PC-3 (cell line): ENCODE measurements at regions not wholly inside any gene's neighbourhood (a gene's known extent, or its start where the extent isn't known, plus 50 kb on each side); places are given as distances from the start of the nearest gene placed in this dataset.

Experiments
- ATAC-seq: fragments of 200-7000 bp; cut with Tn5 transposase; 2 replicates; pipeline ENCODE4 v1.9.1; 2020; ENCODE audit warnings: mild to moderate bottlenecking, moderate library complexity
- BruUV-seq: library from RNA; stranded (reverse); fragments of 400-500 nt; replicated peaks from 2 replicates; lab custom pipeline; 2021; lab: Mats Ljungman, UMichigan
- CTCF ChIA-PET: fragments of 300-600 bp; sonication (Branson Sonifier 250); formaldehyde crosslinking; loops from one replicate; lab custom pipeline; 2022; ENCODE audit warnings: antibody characterized with exemption; lab: Charles Lee
- POLR2A ChIA-PET: fragments of 300-600 bp; sonication (Branson Sonifier 250); formaldehyde crosslinking; loops from one replicate; lab custom pipeline; 2022; ENCODE audit warnings: antibody characterized with exemption; ENCODE audit not compliant: unreplicated experiment; lab: Charles Lee
- DNase-seq: peaks from one replicate; pipeline ENCODE4 v3.0.0-alpha.2; 2015
- H2AFZ ChIP-seq: fragments of 300-600 bp; sonication (generic); 2 replicates; pipeline ENCODE4 v1.6.0; 2016; ENCODE audit warnings: antibody characterized with exemption, low read length
- H3F3A ChIP-seq: fragments of 300-600 bp; sonication (generic); one replicate; pipeline ENCODE4 v1.6.0; 2017; ENCODE audit warnings: antibody characterized with exemption, low read length, control low read depth, mild to moderate bottlenecking; ENCODE audit not compliant: unreplicated experiment
- H3K27ac ChIP-seq: fragments of 300-600 bp; sonication (generic); 2 replicates; pipeline ENCODE4 v1.5.1; 2016; ENCODE audit warnings: mild to moderate bottlenecking, low read length
- H3K27me3 ChIP-seq: fragments of 300-600 bp; sonication (generic); 2 replicates; pipeline ENCODE4 v1.6.1; 2016; ENCODE audit warnings: low read length, mixed read lengths
- H3K36me3 ChIP-seq: fragments of 300-600 bp; sonication (generic); 2 replicates; pipeline ENCODE4 v1.6.1; 2016; ENCODE audit warnings: low read depth, mixed run types, low read length, mixed read lengths
- H3K4me1 ChIP-seq: fragments of 300-600 bp; sonication (generic); 2 replicates; pipeline ENCODE4 v1.5.1; 2016; ENCODE audit warnings: low read length; ENCODE audit not compliant: insufficient read depth
- H3K4me2 ChIP-seq: fragments of 300-600 bp; sonication (generic); 2 replicates; pipeline ENCODE4 v1.6.0; 2016; ENCODE audit warnings: low read length
- H3K4me3 ChIP-seq: fragments of 300-600 bp; sonication (generic); 2 replicates; pipeline ENCODE4 v1.5.1; 2016; ENCODE audit warnings: mild to moderate bottlenecking, low read length, mixed read lengths
- H3K79me2 ChIP-seq: fragments of 300-600 bp; sonication (generic); 2 replicates; pipeline ENCODE4 v1.6.1; 2017; ENCODE audit warnings: low read length, mixed read lengths
- H3K9ac ChIP-seq: fragments of 300-600 bp; sonication (generic); 2 replicates; pipeline ENCODE4 v1.6.0; 2016; ENCODE audit warnings: mild to moderate bottlenecking, low read length
- H3K9me2 ChIP-seq: fragments of 300-600 bp; sonication (generic); replicated peaks from 2 replicates; pipeline ENCODE4 v1.6.1; 2016; ENCODE audit warnings: mixed run types, low read length, mixed read lengths
- H3K9me3 ChIP-seq: fragments of 300-600 bp; sonication (generic); 2 replicates; pipeline ENCODE4 v1.6.1; 2016; ENCODE audit warnings: low read length, mixed read lengths
- H4K20me1 ChIP-seq: fragments of 300-600 bp; sonication (generic); 2 replicates; pipeline ENCODE4 v1.6.1; 2016; ENCODE audit warnings: low read length, mixed read lengths
- CTCF ChIP-seq: fragments of 300-600 bp; sonication (generic); conservative IDR thresholded peaks from 2 replicates; pipeline ENCODE4 v1.5.1; 2017; ENCODE audit warnings: antibody characterized with exemption, low read depth, mild to moderate bottlenecking, low read length
- EZH2 ChIP-seq: fragments of 300-600 bp; sonication (generic); IDR thresholded peaks from one replicate; pipeline ENCODE4 v1.6.1; 2017; ENCODE audit warnings: antibody characterized with exemption, mild to moderate bottlenecking, low read length; ENCODE audit not compliant: unreplicated experiment
- EZH2phosphoT487 ChIP-seq: fragments of 300-600 bp; sonication (generic); IDR thresholded peaks from 2 replicates; pipeline ENCODE4 v1.6.1; 2018; ENCODE audit warnings: mild to moderate bottlenecking, antibody characterized with exemption, low read length, borderline replicate concordance
- intact Hi-C: fragments of 100-400 bp; cut with micrococcal nuclease; formaldehyde crosslinking; loops from 2 replicates; pipeline ENCODE4 v1.9.0; 2023

- POLR2A ChIA-PET = interaction anchor here (0.6 kb wide), 1 partner anchor 308 kb away, joined by 7 read pairs; no protein-coding TSS in a partner anchor
- DNase-seq (no peak), ATAC-seq (no peak)
- H3K27me3 ChIP-seq = no peaks in the 10 kb centered on the region
- peaks cover 10% of the 10 kb centered on the region; the same call in 1 of the 2 replicates for H3K4me1 ChIP-seq
- H3K36me3 ChIP-seq = no peaks in the 10 kb centered on the region
- H3K9me2 ChIP-seq = no peaks in the 10 kb centered on the region
- intact Hi-C loops = loop anchor here (5.0 to 10.0 kb wide), 3 partner anchors 38 to 803 kb away; partner anchors contain the start of gene HTATIP2
- H3K79me2 ChIP-seq = no peaks in the 10 kb centered on the region
- no TSS peak for BruUV-seq
- no peak overlapping the region for H3K4me3 ChIP-seq
- no peak overlapping the region for H3K27ac ChIP-seq
- no peak overlapping the region for H3K4me2 ChIP-seq
- no peak overlapping the region for H3K9ac ChIP-seq
- H4K20me1 ChIP-seq = no peaks in the 10 kb centered on the region
- CTCF ChIA-PET = interaction anchor here (1.4 to 1.5 kb wide), 2 partner anchors 183 to 344 kb away, joined by 9 to 16 read pairs; no protein-coding TSS in a partner anchor
- H3F3A ChIP-seq = no peaks in the 10 kb centered on the region
- TF ChIP-seq EZH2 (no peak), CTCF (no peak), EZH2phosphoT487 (no peak)
- no peaks in the 10 kb centered on the region for H3K9me3 ChIP-seq
- no peak overlapping the region for H2AFZ ChIP-seq
Measured at GRCh38 chr11:19559746-19560145, 152.9 kb upstream of the NAV2 start.

GRCh38 chr11:19558189-19558986 lies 154.2 kb upstream of the NAV2 start:
- no peaks in the 10 kb centered on the region for H3K27me3 ChIP-seq
- no peaks in the 10 kb centered on the region for H3K9me3 ChIP-seq
- H3K9me2 ChIP-seq = no peaks in the 10 kb centered on the region
- H2AFZ ChIP-seq = no peak overlapping the region
- intact Hi-C loops = loop anchor here (5.0 to 10.0 kb wide), 2 partner anchors 566 to 804 kb away; partner anchors contain the start of gene HTATIP2
- no peak for TF ChIP-seq EZH2phosphoT487
- no peak for TF ChIP-seq CTCF
- no peak for TF ChIP-seq EZH2
- no peak overlapping the region for H3K27ac ChIP-seq
- no TSS peak for BruUV-seq
- DNase-seq (no peak), ATAC-seq (no peak)
- POLR2A ChIA-PET = no interaction called here
- CTCF ChIA-PET = interaction anchor here (0.8 to 1.5 kb wide), 4 partner anchors 19 to 345 kb away, joined by 4 to 16 read pairs (median 6); no protein-coding TSS in a partner anchor
- H3K4me3 ChIP-seq = no peak overlapping the region
- H4K20me1 ChIP-seq = no peaks in the 10 kb centered on the region
- no peaks in the 10 kb centered on the region for H3K79me2 ChIP-seq
- no peak overlapping the region for H3K4me2 ChIP-seq
- H3F3A ChIP-seq = no peaks in the 10 kb centered on the region
- peaks cover 6% of the 10 kb centered on the region; the same call in 1 of the 2 replicates for H3K4me1 ChIP-seq
- no peaks in the 10 kb centered on the region; the same call in 1 of the 2 replicates for H3K36me3 ChIP-seq
- H3K9ac ChIP-seq = no peak overlapping the region
